A673 (cell line): ENCODE measurements at regions not wholly inside any gene's neighbourhood (a gene's known extent, or its start where the extent isn't known, plus 50 kb on each side); places are given as distances from the start of the nearest gene placed in this dataset.

Experiments
- BruUV-seq: library from RNA; stranded (reverse); fragments of 400-500 nt; replicated peaks from 2 replicates; lab custom pipeline; 2021; lab: Mats Ljungman, UMichigan
- CTCF ChIA-PET: fragments of 300-600 bp; sonication (Branson Sonifier 250); formaldehyde crosslinking; loops from one replicate; lab custom pipeline; 2022; ENCODE audit warnings: antibody characterized with exemption; lab: Charles Lee
- POLR2A ChIA-PET: fragments of 300-600 bp; sonication (Branson Sonifier 250); formaldehyde crosslinking; loops from one replicate; lab custom pipeline; 2022; ENCODE audit warnings: antibody characterized with exemption; ENCODE audit not compliant: low non-redundant PET; lab: Charles Lee
- DNase-seq: peaks from one replicate; pipeline ENCODE4 v3.0.0-alpha.2; 2015; ENCODE audit warnings: low spot score
- H3K27ac ChIP-seq: fragments of 200-600 bp; sonication (generic); 2 replicates; pipeline ENCODE4 v1.5.1; 2016; ENCODE audit warnings: mixed run types, low read depth, mild to moderate bottlenecking, mixed read lengths, antibody characterized with exemption, low read length; ENCODE audit not compliant: poor library complexity, severe bottlenecking
- H3K27me3 ChIP-seq: fragments of 200-600 bp; sonication (generic); replicated peaks from 2 replicates; pipeline ENCODE4 v1.6.1; 2017; ENCODE audit warnings: mixed run types, low read depth, mild to moderate bottlenecking, mixed read lengths, antibody characterized with exemption, low read length; ENCODE audit not compliant: insufficient read depth, poor library complexity
- H3K36me3 ChIP-seq: fragments of 200-600 bp; sonication (generic); 2 replicates; pipeline ENCODE4 v1.6.1; 2016; ENCODE audit warnings: mixed run types, mild to moderate bottlenecking, mixed read lengths, antibody characterized with exemption, low read length; ENCODE audit not compliant: insufficient read depth, poor library complexity, severe bottlenecking
- H3K4me1 ChIP-seq: fragments of 200-600 bp; sonication (generic); 2 replicates; pipeline ENCODE4 v1.6.1; 2017; ENCODE audit warnings: mixed run types, mild to moderate bottlenecking, mixed read lengths, antibody characterized with exemption, low read length; ENCODE audit not compliant: insufficient read depth, poor library complexity, severe bottlenecking
- H3K4me3 ChIP-seq: fragments of 200-600 bp; sonication (generic); 2 replicates; pipeline ENCODE4 v1.5.1; 2016; ENCODE audit warnings: low read depth, mixed run types, mild to moderate bottlenecking, mixed read lengths, low read length; ENCODE audit not compliant: poor library complexity, severe bottlenecking
- H3K9me3 ChIP-seq: fragments of 200-600 bp; sonication (generic); 2 replicates; pipeline ENCODE4 v1.6.1; 2016; ENCODE audit warnings: mixed run types, low read depth, mild to moderate bottlenecking, mixed read lengths, antibody characterized with exemption, low read length; ENCODE audit not compliant: poor library complexity, severe bottlenecking
- EZH2 ChIP-seq: fragments of 200-600 bp; sonication (generic); IDR thresholded peaks from 2 replicates; pipeline ENCODE4 v1.6.1; 2017; ENCODE audit warnings: borderline replicate concordance, low read depth, mild to moderate bottlenecking, mixed read lengths, antibody characterized with exemption, low read length; ENCODE audit not compliant: poor library complexity, severe bottlenecking
- intact Hi-C: fragments of 100-400 bp; cut with micrococcal nuclease; formaldehyde crosslinking; loops from one replicate; pipeline ENCODE4 v1.10.0; 2022; ENCODE audit not compliant: unreplicated experiment
- TF ChIP-seq, protein P1 (sequence below): fragments of 300-800, 200-600 bp; sonication (generic); conservative IDR thresholded peaks from 2 replicates; pipeline ENCODE4 v1.5.1; 2017; ENCODE audit warnings: low read depth, mild to moderate bottlenecking, antibody characterized with exemption, low read length, moderate library complexity, mixed read lengths

- H3K4me1 ChIP-seq: no peaks in the 10 kb centered on the region
- H3K4me3 ChIP-seq: no peak overlapping the region
- no peaks in the 10 kb centered on the region for H3K9me3 ChIP-seq
- intact Hi-C loops: no loop called here
- H3K27ac ChIP-seq: no peak overlapping the region
- POLR2A ChIA-PET: no interaction called here
- no peak for TF ChIP-seq EZH2
- TF ChIP-seq, protein P1, sequence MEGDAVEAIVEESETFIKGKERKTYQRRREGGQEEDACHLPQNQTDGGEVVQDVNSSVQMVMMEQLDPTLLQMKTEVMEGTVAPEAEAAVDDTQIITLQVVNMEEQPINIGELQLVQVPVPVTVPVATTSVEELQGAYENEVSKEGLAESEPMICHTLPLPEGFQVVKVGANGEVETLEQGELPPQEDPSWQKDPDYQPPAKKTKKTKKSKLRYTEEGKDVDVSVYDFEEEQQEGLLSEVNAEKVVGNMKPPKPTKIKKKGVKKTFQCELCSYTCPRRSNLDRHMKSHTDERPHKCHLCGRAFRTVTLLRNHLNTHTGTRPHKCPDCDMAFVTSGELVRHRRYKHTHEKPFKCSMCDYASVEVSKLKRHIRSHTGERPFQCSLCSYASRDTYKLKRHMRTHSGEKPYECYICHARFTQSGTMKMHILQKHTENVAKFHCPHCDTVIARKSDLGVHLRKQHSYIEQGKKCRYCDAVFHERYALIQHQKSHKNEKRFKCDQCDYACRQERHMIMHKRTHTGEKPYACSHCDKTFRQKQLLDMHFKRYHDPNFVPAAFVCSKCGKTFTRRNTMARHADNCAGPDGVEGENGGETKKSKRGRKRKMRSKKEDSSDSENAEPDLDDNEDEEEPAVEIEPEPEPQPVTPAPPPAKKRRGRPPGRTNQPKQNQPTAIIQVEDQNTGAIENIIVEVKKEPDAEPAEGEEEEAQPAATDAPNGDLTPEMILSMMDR: no peak
- H3K27me3 ChIP-seq: no peaks in the 10 kb centered on the region
- no peaks in the 10 kb centered on the region for H3K36me3 ChIP-seq
- CTCF ChIA-PET: no interaction called here
- no peak for DNase-seq
- no TSS peak for BruUV-seq
Observed at GRCh38 chr13:105641121-105641520, 894.3 kb downstream of the EFNB2 start.

- TF ChIP-seq, protein P1: no peak
- no peak for TF ChIP-seq EZH2
- ChIA-PET CTCF (no interaction called here), POLR2A (no interaction called here)
- Histone ChIP-seq H3K4me3 (no peak overlapping the region), H3K4me1 (no peaks in the 10 kb centered on the region), H3K9me3 (no peaks in the 10 kb centered on the region), H3K27me3 (no peaks in the 10 kb centered on the region), H3K36me3 (no peaks in the 10 kb centered on the region), H3K27ac (no peak overlapping the region)
- no peak for DNase-seq
- no TSS peak for BruUV-seq
- intact Hi-C loops: no loop called here
Observed at GRCh38 chr13:105638426-105638825, 897.0 kb downstream of the EFNB2 start.

- POLR2A ChIA-PET: no interaction called here
- Histone ChIP-seq H3K4me3 (no peak overlapping the region), H3K9me3 (no peaks in the 10 kb centered on the region), H3K4me1 (no peaks in the 10 kb centered on the region), H3K27me3 (no peaks in the 10 kb centered on the region), H3K27ac (no peak overlapping the region), H3K36me3 (no peaks in the 10 kb centered on the region)
- CTCF ChIA-PET: no interaction called here
- intact Hi-C loops: no loop called here
- no peak for DNase-seq
- BruUV-seq: no TSS peak
- TF ChIP-seq EZH2: no peak
- TF ChIP-seq, protein P1: no peak
Observed at GRCh38 chr13:105634059-105634458, 901.4 kb downstream of the EFNB2 start.
